ENCODE measurements at regions not wholly inside any gene's neighbourhood (a gene's known extent, or its start where the extent isn't known, plus 50 kb on each side); places are given as distances from the start of the nearest gene placed in this dataset.
"Not testable (repeated sequence)": the region's sequence is repeated elsewhere in the genome, so short reads cannot be mapped to it uniquely, and the experiment has no call there.

DNA sequence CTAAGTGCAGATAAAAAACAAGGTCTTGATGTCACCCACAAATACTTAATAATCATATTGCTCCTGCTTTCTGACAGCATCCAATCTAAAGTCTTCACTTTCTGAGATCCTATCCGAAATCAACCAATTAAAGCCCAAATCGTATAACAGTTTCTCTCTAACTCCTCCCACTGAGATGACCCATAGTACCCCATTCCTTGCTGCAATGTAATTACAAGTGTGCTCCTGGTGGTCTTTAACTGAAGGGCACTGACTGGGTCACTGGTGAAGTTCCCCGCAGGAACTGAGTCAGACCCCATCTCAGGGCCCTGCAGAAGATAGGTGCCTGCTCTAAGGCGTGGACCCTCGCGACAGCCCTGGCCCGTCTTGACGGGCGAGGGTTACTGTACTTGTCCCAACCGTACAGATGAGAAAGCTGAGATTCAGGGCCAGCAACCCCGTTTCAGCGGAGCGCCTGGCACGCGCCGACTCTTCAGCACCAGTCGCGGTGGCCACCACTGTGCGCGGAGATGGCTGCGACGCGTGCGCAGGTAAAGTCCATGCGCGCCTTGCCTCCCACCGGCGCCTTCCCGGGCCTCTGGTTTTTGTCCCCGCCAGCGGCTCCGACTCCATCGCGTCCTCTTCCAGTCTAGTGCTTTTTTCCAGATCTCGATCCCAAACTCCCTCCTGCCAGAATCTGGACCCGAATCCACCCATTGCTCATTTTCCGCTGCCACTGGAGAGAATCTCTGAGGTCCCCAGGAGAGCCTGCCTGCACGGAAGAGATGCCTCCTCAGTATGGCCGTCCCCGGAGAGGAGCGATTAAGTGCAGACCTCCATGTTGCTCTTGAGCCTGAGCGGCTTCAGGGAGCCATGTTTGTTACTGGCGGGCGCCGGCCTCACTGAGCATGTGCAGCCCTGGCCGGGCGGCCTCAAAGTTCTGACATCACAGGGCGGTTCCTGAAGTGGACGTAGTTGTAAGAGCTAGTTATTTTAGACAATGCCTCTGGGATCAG is 541.7 kb downstream of the SPATA31A6 start:
- TF ChIP-seq, protein P1, sequence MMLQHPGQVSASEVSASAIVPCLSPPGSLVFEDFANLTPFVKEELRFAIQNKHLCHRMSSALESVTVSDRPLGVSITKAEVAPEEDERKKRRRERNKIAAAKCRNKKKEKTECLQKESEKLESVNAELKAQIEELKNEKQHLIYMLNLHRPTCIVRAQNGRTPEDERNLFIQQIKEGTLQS (IDR thresholded peaks at IDR 0.05): not testable (repeated sequence)
- TF ChIP-seq, protein P2, sequence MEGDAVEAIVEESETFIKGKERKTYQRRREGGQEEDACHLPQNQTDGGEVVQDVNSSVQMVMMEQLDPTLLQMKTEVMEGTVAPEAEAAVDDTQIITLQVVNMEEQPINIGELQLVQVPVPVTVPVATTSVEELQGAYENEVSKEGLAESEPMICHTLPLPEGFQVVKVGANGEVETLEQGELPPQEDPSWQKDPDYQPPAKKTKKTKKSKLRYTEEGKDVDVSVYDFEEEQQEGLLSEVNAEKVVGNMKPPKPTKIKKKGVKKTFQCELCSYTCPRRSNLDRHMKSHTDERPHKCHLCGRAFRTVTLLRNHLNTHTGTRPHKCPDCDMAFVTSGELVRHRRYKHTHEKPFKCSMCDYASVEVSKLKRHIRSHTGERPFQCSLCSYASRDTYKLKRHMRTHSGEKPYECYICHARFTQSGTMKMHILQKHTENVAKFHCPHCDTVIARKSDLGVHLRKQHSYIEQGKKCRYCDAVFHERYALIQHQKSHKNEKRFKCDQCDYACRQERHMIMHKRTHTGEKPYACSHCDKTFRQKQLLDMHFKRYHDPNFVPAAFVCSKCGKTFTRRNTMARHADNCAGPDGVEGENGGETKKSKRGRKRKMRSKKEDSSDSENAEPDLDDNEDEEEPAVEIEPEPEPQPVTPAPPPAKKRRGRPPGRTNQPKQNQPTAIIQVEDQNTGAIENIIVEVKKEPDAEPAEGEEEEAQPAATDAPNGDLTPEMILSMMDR (IDR thresholded peaks at IDR 0.05; ENCODE audit: low read depth, low read length, missing input control): not testable (repeated sequence)
- TF ChIP-seq, protein P3, sequence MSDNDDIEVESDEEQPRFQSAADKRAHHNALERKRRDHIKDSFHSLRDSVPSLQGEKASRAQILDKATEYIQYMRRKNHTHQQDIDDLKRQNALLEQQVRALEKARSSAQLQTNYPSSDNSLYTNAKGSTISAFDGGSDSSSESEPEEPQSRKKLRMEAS (IDR thresholded peaks at IDR 0.05): not testable (repeated sequence)
